ENCODE measurements at regions not wholly inside any gene's neighbourhood (a gene's known extent, or its start where the extent isn't known, plus 50 kb on each side); places are given as distances from the start of the nearest gene placed in this dataset.

DNA sequence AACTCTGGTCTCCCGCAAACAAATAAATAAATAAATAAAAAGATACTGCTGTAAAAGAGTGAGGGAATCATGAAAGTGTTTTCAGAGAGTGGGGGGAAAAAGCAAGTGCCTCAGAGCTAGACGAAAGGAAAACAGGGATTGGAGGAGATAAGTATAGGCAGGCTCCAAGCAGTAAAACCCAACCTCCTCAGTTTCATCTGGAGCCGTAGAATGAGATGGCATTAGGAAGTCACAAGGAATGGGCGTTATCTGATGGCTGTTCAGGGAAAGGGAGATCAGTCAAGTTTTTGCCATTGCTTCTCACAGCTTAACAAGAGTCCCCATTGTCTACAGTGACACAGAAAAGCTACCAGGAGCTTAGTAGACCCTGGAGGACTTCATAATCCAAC, 451.5 kb upstream of the PPP2R3A start (continued):
- TF ChIP-seq, protein P1, sequence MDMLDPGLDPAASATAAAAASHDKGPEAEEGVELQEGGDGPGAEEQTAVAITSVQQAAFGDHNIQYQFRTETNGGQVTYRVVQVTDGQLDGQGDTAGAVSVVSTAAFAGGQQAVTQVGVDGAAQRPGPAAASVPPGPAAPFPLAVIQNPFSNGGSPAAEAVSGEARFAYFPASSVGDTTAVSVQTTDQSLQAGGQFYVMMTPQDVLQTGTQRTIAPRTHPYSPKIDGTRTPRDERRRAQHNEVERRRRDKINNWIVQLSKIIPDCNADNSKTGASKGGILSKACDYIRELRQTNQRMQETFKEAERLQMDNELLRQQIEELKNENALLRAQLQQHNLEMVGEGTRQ (IDR thresholded peaks at IDR 0.05; ENCODE audit: low read depth, low read length), result no peak
- TF ChIP-seq NFE2L2 (IDR thresholded peaks at IDR 0.05; ENCODE audit: low read depth, low read length) (no peak), SMC3 (IDR thresholded peaks at IDR 0.05; ENCODE audit: low read depth, low read length) (no peak)
- TF ChIP-seq, protein P2, sequence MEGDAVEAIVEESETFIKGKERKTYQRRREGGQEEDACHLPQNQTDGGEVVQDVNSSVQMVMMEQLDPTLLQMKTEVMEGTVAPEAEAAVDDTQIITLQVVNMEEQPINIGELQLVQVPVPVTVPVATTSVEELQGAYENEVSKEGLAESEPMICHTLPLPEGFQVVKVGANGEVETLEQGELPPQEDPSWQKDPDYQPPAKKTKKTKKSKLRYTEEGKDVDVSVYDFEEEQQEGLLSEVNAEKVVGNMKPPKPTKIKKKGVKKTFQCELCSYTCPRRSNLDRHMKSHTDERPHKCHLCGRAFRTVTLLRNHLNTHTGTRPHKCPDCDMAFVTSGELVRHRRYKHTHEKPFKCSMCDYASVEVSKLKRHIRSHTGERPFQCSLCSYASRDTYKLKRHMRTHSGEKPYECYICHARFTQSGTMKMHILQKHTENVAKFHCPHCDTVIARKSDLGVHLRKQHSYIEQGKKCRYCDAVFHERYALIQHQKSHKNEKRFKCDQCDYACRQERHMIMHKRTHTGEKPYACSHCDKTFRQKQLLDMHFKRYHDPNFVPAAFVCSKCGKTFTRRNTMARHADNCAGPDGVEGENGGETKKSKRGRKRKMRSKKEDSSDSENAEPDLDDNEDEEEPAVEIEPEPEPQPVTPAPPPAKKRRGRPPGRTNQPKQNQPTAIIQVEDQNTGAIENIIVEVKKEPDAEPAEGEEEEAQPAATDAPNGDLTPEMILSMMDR (conservative IDR thresholded peaks at IDR 0.05; ENCODE audit: low read depth, low read length), result no peak
